Neural cell (in vitro differentiated cells): ENCODE measurements at regions not wholly inside any gene's neighbourhood (a gene's known extent, or its start where the extent isn't known, plus 50 kb on each side); places are given as distances from the start of the nearest gene placed in this dataset.

ENCODE experiments used
- H2AFZ ChIP-seq: fragments of 200-600, 300-800 bp; sonication (generic), shearing (Covaris generic); 2 replicates; pipeline ENCODE4 v1.6.0; 2014; ENCODE audit warnings: low read depth, mild to moderate bottlenecking, antibody characterized with exemption, low read length, moderate library complexity
- H3F3A ChIP-seq: fragments of 200-600 bp; shearing (Covaris generic); 2 replicates; pipeline ENCODE4 v1.6.1; 2016; ENCODE audit warnings: mild to moderate bottlenecking, moderate library complexity, mixed read lengths, antibody characterized with exemption, low read length; ENCODE audit not compliant: insufficient read depth, poor library complexity, severe bottlenecking
- H3K27ac ChIP-seq: fragments of 200-600, 300-800 bp; sonication (generic), shearing (Covaris generic); 2 replicates; pipeline ENCODE4 v1.5.1; 2014; ENCODE audit warnings: mild to moderate bottlenecking, low read length, moderate library complexity
- H3K27me3 ChIP-seq: fragments of 300-800, 200-600 bp; sonication (generic), shearing (Covaris generic); 2 replicates; pipeline ENCODE4 v1.6.0; 2014; ENCODE audit warnings: mild to moderate bottlenecking, low read depth, low read length, moderate library complexity; ENCODE audit not compliant: insufficient read depth
- H3K36me3 ChIP-seq: fragments of 300-800, 200-600 bp; sonication (generic), shearing (Covaris generic); 2 replicates; pipeline ENCODE4 v1.5.1; 2014; ENCODE audit warnings: mild to moderate bottlenecking, antibody characterized with exemption, low read length, moderate library complexity; ENCODE audit not compliant: insufficient read depth
- H3K4me2 ChIP-seq: fragments of 300-800, 200-600 bp; sonication (generic), shearing (Covaris generic); 2 replicates; pipeline ENCODE4 v1.6.0; 2014; ENCODE audit warnings: mild to moderate bottlenecking, low read length
- H3K4me3 ChIP-seq: fragments of 300-800, 200-600 bp; sonication (generic), shearing (Covaris generic); 2 replicates; pipeline ENCODE4 v1.5.1; 2014; ENCODE audit warnings: mild to moderate bottlenecking, low read length, moderate library complexity
- H3K79me2 ChIP-seq: fragments of 200-600 bp; shearing (Covaris generic); replicated peaks from 2 replicates; pipeline ENCODE4 v1.6.0; 2014; ENCODE audit warnings: mild to moderate bottlenecking, low read length, moderate library complexity; ENCODE audit not compliant: insufficient read depth
- H3K9ac ChIP-seq: fragments of 300-800, 200-600 bp; sonication (generic), shearing (Covaris generic); 2 replicates; pipeline ENCODE4 v1.6.1; 2016; ENCODE audit warnings: mild to moderate bottlenecking, low read length, mixed read lengths
- H3K9me2 ChIP-seq: fragments of 200-600 bp; shearing (Covaris generic); 2 replicates; pipeline ENCODE4 v1.6.1; 2016; ENCODE audit warnings: mild to moderate bottlenecking, low read length, mixed read lengths; ENCODE audit not compliant: insufficient read depth
- H3K9me3 ChIP-seq: fragments of 200-600, 300-800 bp; sonication (generic), shearing (Covaris generic); 2 replicates; pipeline ENCODE4 v1.6.1; 2016; ENCODE audit warnings: mild to moderate bottlenecking, mixed run types, low read length, moderate library complexity, mixed read lengths
- H4K20me1 ChIP-seq: fragments of 200-600 bp; shearing (Covaris generic); 2 replicates; pipeline ENCODE4 v1.6.1; 2016; ENCODE audit warnings: mild to moderate bottlenecking, mixed run types; ENCODE audit not compliant: insufficient read depth
- EP300 ChIP-seq: fragments of 450-650 bp; conservative IDR thresholded peaks from 2 replicates; pipeline ENCODE4 v1.6.1; 2014; ENCODE audit warnings: antibody characterized with exemption, mild to moderate bottlenecking, moderate library complexity; ENCODE audit not compliant: poor library complexity, severe bottlenecking
- EZH2 ChIP-seq: fragments of 200-600, 300-800 bp; shearing (Covaris generic), sonication (generic); IDR thresholded peaks from 2 replicates; pipeline ENCODE4 v1.6.1; 2014; ENCODE audit warnings: antibody characterized with exemption, low read length, borderline replicate concordance, mild to moderate bottlenecking; ENCODE audit not compliant: insufficient read depth, poor library complexity, severe bottlenecking
- MXI1 ChIP-seq: fragments of 450-650 bp; conservative IDR thresholded peaks from 2 replicates; pipeline ENCODE4 v1.6.1; 2014; ENCODE audit warnings: antibody characterized with exemption, mild to moderate bottlenecking; ENCODE audit not compliant: poor library complexity, severe bottlenecking
- POLR2AphosphoS5 ChIP-seq: IDR thresholded peaks from 2 replicates; pipeline ENCODE4 v1.6.1; 2012
- RAD21 ChIP-seq: fragments of 450-650 bp; conservative IDR thresholded peaks from 2 replicates; pipeline ENCODE4 v1.6.1; 2014; ENCODE audit warnings: antibody characterized with exemption, mild to moderate bottlenecking, moderate library complexity
- SMC3 ChIP-seq: fragments of 450-650 bp; conservative IDR thresholded peaks from 2 replicates; pipeline ENCODE4 v1.6.1; 2014; ENCODE audit warnings: antibody characterized with exemption, mild to moderate bottlenecking, moderate library complexity; ENCODE audit not compliant: poor library complexity
- TAF1 ChIP-seq: IDR thresholded peaks from 2 replicates; pipeline ENCODE4 v1.6.1; 2012; ENCODE audit warnings: low read depth
- TF ChIP-seq, protein P1 (sequence below): IDR thresholded peaks from 2 replicates; pipeline ENCODE4 v1.6.1; 2012; ENCODE audit warnings: borderline replicate concordance
- TF ChIP-seq, protein P2 (sequence below): fragments of 450-650 bp; IDR thresholded peaks from 2 replicates; pipeline ENCODE4 v1.5.1; 2014; ENCODE audit warnings: antibody characterized with exemption, mild to moderate bottlenecking, moderate library complexity; ENCODE audit not compliant: poor library complexity, severe bottlenecking

DNA sequence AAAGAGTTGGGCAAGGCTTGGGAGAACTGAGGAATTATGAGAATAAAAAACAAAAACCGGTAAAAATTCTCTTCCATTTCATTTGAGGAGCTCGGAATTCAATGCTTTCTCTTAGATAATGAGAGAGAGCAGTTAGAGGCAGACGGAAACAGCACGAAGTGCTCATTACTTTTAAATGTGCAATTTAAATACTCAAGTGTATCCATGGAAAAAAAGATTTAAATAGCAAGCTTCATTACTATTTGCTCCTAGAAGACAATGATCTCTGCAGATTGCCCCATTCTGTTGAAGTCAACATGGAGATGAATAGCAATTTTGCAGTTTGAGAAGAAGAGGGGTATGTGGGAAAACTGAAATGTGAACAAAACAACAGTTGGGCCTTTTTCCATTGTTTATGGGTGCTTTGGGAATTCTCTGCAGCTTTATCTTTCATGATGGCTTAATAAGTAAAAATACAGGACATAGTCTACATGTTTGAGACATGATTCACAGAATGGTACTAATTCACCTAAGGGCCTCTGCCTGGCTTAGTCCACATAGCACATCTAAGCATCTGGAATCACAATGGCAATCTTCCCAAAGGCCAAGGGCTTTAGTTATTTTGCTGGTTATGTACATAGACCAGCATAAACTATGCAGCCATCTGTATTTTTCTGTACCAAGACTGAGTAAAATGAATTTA, 512.7 kb upstream of the FAT1 start:
- no peak overlapping the region for H3K4me3 ChIP-seq
- no peaks in the 10 kb centered on the region for H3K9me3 ChIP-seq
- no peaks in the 10 kb centered on the region for H3F3A ChIP-seq
- H3K9ac ChIP-seq: no peak overlapping the region
- TF ChIP-seq RAD21: no peak
- no peak for TF ChIP-seq SMC3
- no peak for TF ChIP-seq EP300
- TF ChIP-seq POLR2AphosphoS5: no peak
- no peak for TF ChIP-seq MXI1
- no peak for TF ChIP-seq TAF1
- TF ChIP-seq EZH2: no peak
- TF ChIP-seq, protein P1, sequence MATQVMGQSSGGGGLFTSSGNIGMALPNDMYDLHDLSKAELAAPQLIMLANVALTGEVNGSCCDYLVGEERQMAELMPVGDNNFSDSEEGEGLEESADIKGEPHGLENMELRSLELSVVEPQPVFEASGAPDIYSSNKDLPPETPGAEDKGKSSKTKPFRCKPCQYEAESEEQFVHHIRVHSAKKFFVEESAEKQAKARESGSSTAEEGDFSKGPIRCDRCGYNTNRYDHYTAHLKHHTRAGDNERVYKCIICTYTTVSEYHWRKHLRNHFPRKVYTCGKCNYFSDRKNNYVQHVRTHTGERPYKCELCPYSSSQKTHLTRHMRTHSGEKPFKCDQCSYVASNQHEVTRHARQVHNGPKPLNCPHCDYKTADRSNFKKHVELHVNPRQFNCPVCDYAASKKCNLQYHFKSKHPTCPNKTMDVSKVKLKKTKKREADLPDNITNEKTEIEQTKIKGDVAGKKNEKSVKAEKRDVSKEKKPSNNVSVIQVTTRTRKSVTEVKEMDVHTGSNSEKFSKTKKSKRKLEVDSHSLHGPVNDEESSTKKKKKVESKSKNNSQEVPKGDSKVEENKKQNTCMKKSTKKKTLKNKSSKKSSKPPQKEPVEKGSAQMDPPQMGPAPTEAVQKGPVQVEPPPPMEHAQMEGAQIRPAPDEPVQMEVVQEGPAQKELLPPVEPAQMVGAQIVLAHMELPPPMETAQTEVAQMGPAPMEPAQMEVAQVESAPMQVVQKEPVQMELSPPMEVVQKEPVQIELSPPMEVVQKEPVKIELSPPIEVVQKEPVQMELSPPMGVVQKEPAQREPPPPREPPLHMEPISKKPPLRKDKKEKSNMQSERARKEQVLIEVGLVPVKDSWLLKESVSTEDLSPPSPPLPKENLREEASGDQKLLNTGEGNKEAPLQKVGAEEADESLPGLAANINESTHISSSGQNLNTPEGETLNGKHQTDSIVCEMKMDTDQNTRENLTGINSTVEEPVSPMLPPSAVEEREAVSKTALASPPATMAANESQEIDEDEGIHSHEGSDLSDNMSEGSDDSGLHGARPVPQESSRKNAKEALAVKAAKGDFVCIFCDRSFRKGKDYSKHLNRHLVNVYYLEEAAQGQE: no peak
- TF ChIP-seq, protein P2, sequence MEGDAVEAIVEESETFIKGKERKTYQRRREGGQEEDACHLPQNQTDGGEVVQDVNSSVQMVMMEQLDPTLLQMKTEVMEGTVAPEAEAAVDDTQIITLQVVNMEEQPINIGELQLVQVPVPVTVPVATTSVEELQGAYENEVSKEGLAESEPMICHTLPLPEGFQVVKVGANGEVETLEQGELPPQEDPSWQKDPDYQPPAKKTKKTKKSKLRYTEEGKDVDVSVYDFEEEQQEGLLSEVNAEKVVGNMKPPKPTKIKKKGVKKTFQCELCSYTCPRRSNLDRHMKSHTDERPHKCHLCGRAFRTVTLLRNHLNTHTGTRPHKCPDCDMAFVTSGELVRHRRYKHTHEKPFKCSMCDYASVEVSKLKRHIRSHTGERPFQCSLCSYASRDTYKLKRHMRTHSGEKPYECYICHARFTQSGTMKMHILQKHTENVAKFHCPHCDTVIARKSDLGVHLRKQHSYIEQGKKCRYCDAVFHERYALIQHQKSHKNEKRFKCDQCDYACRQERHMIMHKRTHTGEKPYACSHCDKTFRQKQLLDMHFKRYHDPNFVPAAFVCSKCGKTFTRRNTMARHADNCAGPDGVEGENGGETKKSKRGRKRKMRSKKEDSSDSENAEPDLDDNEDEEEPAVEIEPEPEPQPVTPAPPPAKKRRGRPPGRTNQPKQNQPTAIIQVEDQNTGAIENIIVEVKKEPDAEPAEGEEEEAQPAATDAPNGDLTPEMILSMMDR: no peak
- no peaks in the 10 kb centered on the region for H3K9me2 ChIP-seq
- H3K27me3 ChIP-seq: no peaks in the 10 kb centered on the region
- H4K20me1 ChIP-seq: no peaks in the 10 kb centered on the region
- H3K79me2 ChIP-seq: no peaks in the 10 kb centered on the region
- H3K27ac ChIP-seq: no peak overlapping the region
- no peak overlapping the region for H2AFZ ChIP-seq
- H3K4me2 ChIP-seq: no peak overlapping the region
- H3K36me3 ChIP-seq: no peaks in the 10 kb centered on the region

DNA sequence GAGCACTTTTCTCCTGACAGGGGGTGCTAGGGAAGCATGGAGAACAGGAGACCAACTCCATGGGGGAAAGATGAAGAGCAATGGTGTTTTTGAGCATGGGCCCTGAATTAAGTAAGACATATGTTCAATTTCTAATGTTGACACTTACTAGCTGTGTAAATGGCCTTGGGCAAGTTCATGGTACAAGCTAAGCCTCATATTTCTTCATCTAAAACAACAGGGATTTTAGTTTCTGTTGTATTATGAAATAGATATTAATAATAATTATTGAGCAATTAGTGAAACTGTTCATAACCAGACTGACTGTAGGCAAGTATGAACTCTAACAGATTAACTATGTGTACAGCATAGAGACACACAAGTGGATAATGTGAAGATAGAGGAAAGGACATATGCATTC, 515.0 kb upstream of the FAT1 start:
- Histone ChIP-seq H3K4me3 (no peak overlapping the region), H3K9ac (no peak overlapping the region), H3K79me2 (no peaks in the 10 kb centered on the region), H2AFZ (no peak overlapping the region), H3K36me3 (no peaks in the 10 kb centered on the region), H3K27ac (no peak overlapping the region), H3K9me3 (no peaks in the 10 kb centered on the region), H3K9me2 (no peaks in the 10 kb centered on the region), H4K20me1 (no peaks in the 10 kb centered on the region), H3K27me3 (no peaks in the 10 kb centered on the region), H3F3A (no peaks in the 10 kb centered on the region), H3K4me2 (no peak overlapping the region)
- no peak for TF ChIP-seq RAD21
- TF ChIP-seq EP300: no peak
- TF ChIP-seq EZH2: no peak
- TF ChIP-seq POLR2AphosphoS5: no peak
- TF ChIP-seq, protein P2: no peak
- TF ChIP-seq, protein P1: no peak
- no peak for TF ChIP-seq SMC3
- no peak for TF ChIP-seq MXI1
- TF ChIP-seq TAF1: no peak
